Calu3 (cell line): ENCODE measurements at regions not wholly inside any gene's neighbourhood (a gene's known extent, or its start where the extent isn't known, plus 50 kb on each side); places are given as distances from the start of the nearest gene placed in this dataset.

Source experiments
- BruUV-seq: library from RNA; stranded (reverse); fragments of 400-500 nt; replicated peaks from 2 replicates; lab custom pipeline; 2021; lab: Mats Ljungman, UMichigan
- CTCF ChIA-PET: fragments of 300-600 bp; sonication (Branson Sonifier 250); formaldehyde crosslinking; loops from one replicate; lab custom pipeline; 2022; ENCODE audit warnings: antibody characterized with exemption; lab: Charles Lee
- DNase-seq: peaks from one replicate; pipeline ENCODE4 v3.0.0; 2022
- H3K27ac Mint-ChIP-seq: one replicate; pipeline ENCODE4 v1.8.0; 2022; ENCODE audit warnings: mixed read lengths; ENCODE audit not compliant: unreplicated experiment
- H3K27me3 Mint-ChIP-seq: one replicate; pipeline ENCODE4 v1.8.0; 2022; ENCODE audit warnings: mixed read lengths; ENCODE audit not compliant: unreplicated experiment
- H3K36me3 Mint-ChIP-seq: one replicate; pipeline ENCODE4 v1.8.0; 2022; ENCODE audit warnings: mild to moderate bottlenecking, moderate library complexity, mixed read lengths; ENCODE audit not compliant: insufficient read depth, unreplicated experiment
- H3K4me1 Mint-ChIP-seq: one replicate; pipeline ENCODE4 v1.8.0; 2022; ENCODE audit warnings: mild to moderate bottlenecking, low read depth, mixed read lengths; ENCODE audit not compliant: unreplicated experiment
- H3K4me3 Mint-ChIP-seq: one replicate; pipeline ENCODE4 v1.8.0; 2022; ENCODE audit warnings: mild to moderate bottlenecking, low read depth, moderate library complexity, mixed read lengths; ENCODE audit not compliant: unreplicated experiment
- H3K9me3 Mint-ChIP-seq: one replicate; pipeline ENCODE4 v1.8.0; 2022; ENCODE audit warnings: low read depth, mixed read lengths; ENCODE audit not compliant: unreplicated experiment
- intact Hi-C: fragments of 100-400 bp; cut with micrococcal nuclease; formaldehyde crosslinking; loops from one replicate; pipeline ENCODE4 v1.10.0; 2022; ENCODE audit not compliant: unreplicated experiment
- TF ChIP-seq, protein P1 (sequence below): fragments of 200-600 bp; IDR thresholded peaks from one replicate; pipeline ENCODE4 v1.8.0; 2022; ENCODE audit warnings: antibody characterized with exemption; ENCODE audit not compliant: unreplicated experiment

DNA sequence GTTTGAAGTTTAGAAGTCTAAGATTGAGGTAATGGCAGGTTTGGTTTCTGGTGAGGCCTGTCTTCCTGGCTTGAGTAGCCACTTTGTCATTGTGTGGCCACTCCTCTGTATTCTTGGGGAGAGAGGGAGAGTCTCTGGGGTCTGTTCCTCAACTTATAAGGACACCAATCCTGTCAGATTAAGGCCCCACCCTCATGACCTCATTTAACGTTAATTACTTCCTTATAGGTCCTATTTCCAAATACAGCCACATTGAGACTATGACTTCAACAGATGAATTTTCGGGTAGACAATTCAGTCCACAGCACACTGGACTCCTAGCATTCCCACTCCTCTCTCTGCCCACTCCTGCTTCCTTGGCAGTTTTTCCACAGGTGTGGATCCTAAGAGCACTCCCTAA is 350.8 kb upstream of the CASK start:
- H3K27me3 Mint-ChIP-seq, result no peaks in the 10 kb centered on the region
- H3K4me1 Mint-ChIP-seq, result no peaks in the 10 kb centered on the region
- BruUV-seq, result no TSS peak
- H3K9me3 Mint-ChIP-seq, result peaks cover 4% of the 10 kb centered on the region
- H3K36me3 Mint-ChIP-seq, result no peaks in the 10 kb centered on the region
- DNase-seq, result no peak
- intact Hi-C loops, result no loop called here
- CTCF ChIA-PET, result no interaction called here
- TF ChIP-seq, protein P1, sequence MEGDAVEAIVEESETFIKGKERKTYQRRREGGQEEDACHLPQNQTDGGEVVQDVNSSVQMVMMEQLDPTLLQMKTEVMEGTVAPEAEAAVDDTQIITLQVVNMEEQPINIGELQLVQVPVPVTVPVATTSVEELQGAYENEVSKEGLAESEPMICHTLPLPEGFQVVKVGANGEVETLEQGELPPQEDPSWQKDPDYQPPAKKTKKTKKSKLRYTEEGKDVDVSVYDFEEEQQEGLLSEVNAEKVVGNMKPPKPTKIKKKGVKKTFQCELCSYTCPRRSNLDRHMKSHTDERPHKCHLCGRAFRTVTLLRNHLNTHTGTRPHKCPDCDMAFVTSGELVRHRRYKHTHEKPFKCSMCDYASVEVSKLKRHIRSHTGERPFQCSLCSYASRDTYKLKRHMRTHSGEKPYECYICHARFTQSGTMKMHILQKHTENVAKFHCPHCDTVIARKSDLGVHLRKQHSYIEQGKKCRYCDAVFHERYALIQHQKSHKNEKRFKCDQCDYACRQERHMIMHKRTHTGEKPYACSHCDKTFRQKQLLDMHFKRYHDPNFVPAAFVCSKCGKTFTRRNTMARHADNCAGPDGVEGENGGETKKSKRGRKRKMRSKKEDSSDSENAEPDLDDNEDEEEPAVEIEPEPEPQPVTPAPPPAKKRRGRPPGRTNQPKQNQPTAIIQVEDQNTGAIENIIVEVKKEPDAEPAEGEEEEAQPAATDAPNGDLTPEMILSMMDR, result no peak
- no peak overlapping the region for H3K27ac Mint-ChIP-seq
- no peak overlapping the region for H3K4me3 Mint-ChIP-seq

DNA sequence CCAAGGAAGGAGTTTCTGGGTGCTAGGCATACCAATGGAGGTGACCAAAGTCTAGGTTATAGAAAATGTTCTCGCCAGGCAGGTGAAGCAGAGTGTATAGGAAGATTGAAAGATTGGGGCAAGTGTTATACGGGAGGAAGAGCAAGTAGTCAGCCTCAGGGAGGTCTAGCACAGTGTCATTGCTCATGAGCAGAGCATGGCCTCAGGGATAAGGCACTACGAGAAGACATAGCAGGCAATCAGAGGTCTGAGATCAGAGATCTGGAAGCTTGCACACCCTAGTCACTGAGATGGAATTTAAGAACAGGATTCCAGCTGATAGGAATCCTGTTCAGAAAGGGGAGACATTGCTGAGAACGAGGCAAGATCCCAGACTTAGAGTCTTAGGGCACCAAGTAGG is 350.0 kb upstream of the CASK start:
- no TSS peak for BruUV-seq
- CTCF ChIA-PET, result no interaction called here
- TF ChIP-seq, protein P1, result no peak

GRCh38 chrX:42269186-42269585 is 345.8 kb upstream of the CASK start:
- TF ChIP-seq, protein P1, result no peak
- Mint-ChIP-seq H3K4me3 (no peak overlapping the region), H3K36me3 (no peaks in the 10 kb centered on the region), H3K27me3 (no peaks in the 10 kb centered on the region), H3K9me3 (peaks cover 4% of the 10 kb centered on the region), H3K4me1 (no peaks in the 10 kb centered on the region), H3K27ac (no peak overlapping the region)
- no TSS peak for BruUV-seq
- CTCF ChIA-PET, result no interaction called here
- no peak for DNase-seq
- intact Hi-C loops, result no loop called here

More for the DNA sequence above, 350.0 kb upstream of the CASK start:
- Mint-ChIP-seq H3K27ac (no peak overlapping the region), H3K9me3 (peaks cover 4% of the 10 kb centered on the region), H3K4me1 (no peaks in the 10 kb centered on the region), H3K36me3 (no peaks in the 10 kb centered on the region), H3K27me3 (no peaks in the 10 kb centered on the region), H3K4me3 (no peak overlapping the region)
- intact Hi-C loops, result no loop called here
- DNase-seq, result no peak

DNA sequence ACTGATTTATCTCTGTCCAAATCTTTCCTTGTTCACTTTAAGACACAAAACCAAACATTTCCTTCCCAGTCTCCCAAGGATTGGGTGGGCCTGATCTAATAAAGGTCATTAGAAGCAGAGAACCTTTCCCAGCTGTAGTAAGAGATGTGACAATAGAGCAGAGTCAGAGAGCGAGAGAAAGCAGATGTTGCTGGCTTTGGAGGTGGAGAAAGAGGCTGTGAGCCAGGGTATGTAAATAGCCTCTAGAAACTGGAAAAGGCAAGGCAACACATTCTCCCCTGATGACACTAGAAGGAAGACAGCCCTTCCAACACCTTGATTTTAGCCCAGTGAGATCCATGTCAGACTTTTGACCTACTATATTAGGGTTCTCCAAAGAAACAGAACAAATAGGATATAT is 337.5 kb upstream of the CASK start:
- no peak overlapping the region for H3K27ac Mint-ChIP-seq
- BruUV-seq, result no TSS peak
- H3K9me3 Mint-ChIP-seq, result no peaks in the 10 kb centered on the region
- TF ChIP-seq, protein P1, result no peak
- H3K27me3 Mint-ChIP-seq, result no peaks in the 10 kb centered on the region
- H3K4me3 Mint-ChIP-seq, result no peak overlapping the region
- DNase-seq, result no peak
- H3K36me3 Mint-ChIP-seq, result no peaks in the 10 kb centered on the region
- intact Hi-C loops, result no loop called here
- no peaks in the 10 kb centered on the region for H3K4me1 Mint-ChIP-seq
- CTCF ChIA-PET, result no interaction called here

GRCh38 chrX:42248226-42248625 is 324.9 kb upstream of the CASK start:
- no peak for DNase-seq
- H3K4me3 Mint-ChIP-seq, result no peak overlapping the region
- peaks cover 4% of the 10 kb centered on the region for H3K9me3 Mint-ChIP-seq
- intact Hi-C loops, result no loop called here
- H3K36me3 Mint-ChIP-seq, result no peaks in the 10 kb centered on the region
- CTCF ChIA-PET, result no interaction called here
- no peak overlapping the region for H3K27ac Mint-ChIP-seq
- H3K27me3 Mint-ChIP-seq, result no peaks in the 10 kb centered on the region
- TF ChIP-seq, protein P1, result no peak
- H3K4me1 Mint-ChIP-seq, result no peaks in the 10 kb centered on the region
- no TSS peak for BruUV-seq
